ENCODE measurements at regions not wholly inside any gene's neighbourhood (a gene's known extent, or its start where the extent isn't known, plus 50 kb on each side); places are given as distances from the start of the nearest gene placed in this dataset.

DNA sequence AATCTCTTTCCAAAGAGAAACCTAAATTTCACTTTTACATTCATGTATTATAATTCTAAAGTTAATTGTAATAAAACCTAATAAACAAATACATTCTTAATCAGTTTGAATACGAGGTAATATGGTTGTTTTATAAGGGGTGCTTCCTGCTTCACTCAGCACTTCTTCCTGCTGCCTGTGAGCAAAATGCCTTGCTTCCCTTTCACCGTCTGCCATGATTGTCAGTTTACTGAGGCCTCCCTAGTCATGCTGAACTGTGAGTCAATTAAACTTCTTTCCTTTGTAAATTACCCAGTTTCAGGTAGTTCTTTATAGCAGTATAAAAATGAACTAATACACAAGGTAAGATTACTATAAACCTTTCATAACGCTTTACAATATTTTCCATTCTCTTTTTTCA, 491.1 kb upstream of the LRRC7 start:
- no peak for DNase-seq (ENCODE audit: low read depth)
- H3K4me3 ChIP-seq (ENCODE audit: low read depth, low read length): no peak overlapping the region
- TF ChIP-seq, protein P1, sequence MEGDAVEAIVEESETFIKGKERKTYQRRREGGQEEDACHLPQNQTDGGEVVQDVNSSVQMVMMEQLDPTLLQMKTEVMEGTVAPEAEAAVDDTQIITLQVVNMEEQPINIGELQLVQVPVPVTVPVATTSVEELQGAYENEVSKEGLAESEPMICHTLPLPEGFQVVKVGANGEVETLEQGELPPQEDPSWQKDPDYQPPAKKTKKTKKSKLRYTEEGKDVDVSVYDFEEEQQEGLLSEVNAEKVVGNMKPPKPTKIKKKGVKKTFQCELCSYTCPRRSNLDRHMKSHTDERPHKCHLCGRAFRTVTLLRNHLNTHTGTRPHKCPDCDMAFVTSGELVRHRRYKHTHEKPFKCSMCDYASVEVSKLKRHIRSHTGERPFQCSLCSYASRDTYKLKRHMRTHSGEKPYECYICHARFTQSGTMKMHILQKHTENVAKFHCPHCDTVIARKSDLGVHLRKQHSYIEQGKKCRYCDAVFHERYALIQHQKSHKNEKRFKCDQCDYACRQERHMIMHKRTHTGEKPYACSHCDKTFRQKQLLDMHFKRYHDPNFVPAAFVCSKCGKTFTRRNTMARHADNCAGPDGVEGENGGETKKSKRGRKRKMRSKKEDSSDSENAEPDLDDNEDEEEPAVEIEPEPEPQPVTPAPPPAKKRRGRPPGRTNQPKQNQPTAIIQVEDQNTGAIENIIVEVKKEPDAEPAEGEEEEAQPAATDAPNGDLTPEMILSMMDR (conservative IDR thresholded peaks at IDR 0.05; ENCODE audit: low read depth, low read length): no peak

DNA sequence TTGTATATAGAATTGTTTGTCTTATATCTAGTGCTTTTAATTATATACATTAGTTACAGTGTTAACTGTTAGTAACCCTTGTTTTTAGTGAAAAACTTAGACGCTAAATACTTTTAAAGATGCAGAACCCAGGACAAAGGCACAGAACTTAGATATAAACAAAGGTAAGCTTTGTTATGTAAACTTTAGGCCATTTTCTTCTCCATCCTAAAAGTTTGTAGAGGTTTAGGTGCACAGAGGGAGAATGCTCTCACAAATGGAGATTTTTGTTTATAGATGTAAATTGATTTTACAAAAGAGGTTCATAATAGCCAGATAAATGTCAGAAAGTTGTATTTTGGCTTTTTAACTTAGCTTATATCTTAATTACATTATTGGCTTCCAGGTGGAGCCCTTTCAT, 490.5 kb upstream of the LRRC7 start:
- DNase-seq (ENCODE audit: low read depth): no peak
- H3K4me3 ChIP-seq (ENCODE audit: low read depth, low read length): no peak overlapping the region
- TF ChIP-seq, protein P1 (conservative IDR thresholded peaks at IDR 0.05; ENCODE audit: low read depth, low read length): no peak

DNA sequence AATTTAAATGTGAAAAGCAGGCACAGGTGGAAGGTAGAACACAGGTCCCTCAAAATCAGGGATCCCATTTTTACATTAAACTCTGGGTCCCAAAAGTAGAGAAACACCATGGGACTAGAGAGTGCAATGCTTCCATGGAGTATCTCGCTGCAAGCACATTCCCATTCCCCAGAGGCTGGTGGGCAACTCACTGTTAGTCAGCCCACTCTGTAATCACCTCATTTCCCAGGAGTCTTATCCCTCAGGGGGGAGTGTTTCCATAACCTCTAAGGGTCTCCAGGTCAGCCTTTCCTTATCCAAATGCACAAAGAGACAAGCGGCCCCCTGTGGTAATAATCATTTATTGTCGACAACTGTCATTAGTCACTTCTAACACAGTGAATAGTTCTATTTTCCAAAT, 490.1 kb upstream of the LRRC7 start:
- DNase-seq (ENCODE audit: low read depth): no peak
- TF ChIP-seq, protein P1 (conservative IDR thresholded peaks at IDR 0.05; ENCODE audit: low read depth, low read length): no peak
- H3K4me3 ChIP-seq (ENCODE audit: low read depth, low read length): no peak overlapping the region

DNA sequence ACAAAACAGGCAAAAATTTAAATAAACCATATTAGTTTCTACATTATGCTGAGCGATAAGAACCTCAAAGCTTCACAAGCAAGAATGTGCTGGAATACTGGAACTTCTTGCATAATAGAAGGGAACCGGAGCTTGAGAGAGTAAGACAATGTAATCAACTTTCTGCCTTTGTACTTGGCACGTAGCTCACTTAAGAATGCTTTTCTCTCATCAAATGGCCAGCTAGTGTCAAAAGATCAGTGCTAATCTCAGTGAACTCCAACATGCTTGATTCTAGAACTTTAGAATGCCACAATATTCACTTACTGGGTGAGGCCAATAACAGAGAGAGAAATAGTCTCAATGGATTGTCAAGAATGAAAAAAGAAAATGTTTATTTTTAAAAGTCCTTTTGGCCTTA, 486.1 kb upstream of the LRRC7 start:
- no peak overlapping the region for H3K4me3 ChIP-seq (ENCODE audit: low read depth, low read length)
- TF ChIP-seq, protein P1 (conservative IDR thresholded peaks at IDR 0.05; ENCODE audit: low read depth, low read length): no peak
- DNase-seq (ENCODE audit: low read depth): peak; percentile 19

DNA sequence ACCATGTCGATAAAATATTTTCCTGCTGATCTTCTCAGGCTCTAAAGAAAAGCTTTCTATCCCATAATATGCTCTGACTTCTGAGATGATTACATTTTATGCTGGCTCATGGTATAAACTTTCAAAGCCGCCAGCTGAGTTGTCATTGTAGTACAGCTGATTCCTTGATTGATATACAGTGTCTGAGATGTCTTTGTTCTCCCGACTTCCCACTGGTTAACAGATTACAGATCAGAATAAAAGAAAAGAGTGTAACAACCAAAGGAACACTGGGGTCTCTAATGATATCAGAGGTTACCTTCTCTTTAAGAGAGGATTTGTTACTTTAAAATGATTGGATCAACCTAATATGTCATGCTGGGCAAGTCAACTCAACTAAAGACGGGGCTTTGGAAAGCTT, 485.4 kb upstream of the LRRC7 start:
- no peak for DNase-seq (ENCODE audit: low read depth)
- no peak overlapping the region for H3K4me3 ChIP-seq (ENCODE audit: low read depth, low read length)
- TF ChIP-seq, protein P1 (conservative IDR thresholded peaks at IDR 0.05; ENCODE audit: low read depth, low read length): no peak

DNA sequence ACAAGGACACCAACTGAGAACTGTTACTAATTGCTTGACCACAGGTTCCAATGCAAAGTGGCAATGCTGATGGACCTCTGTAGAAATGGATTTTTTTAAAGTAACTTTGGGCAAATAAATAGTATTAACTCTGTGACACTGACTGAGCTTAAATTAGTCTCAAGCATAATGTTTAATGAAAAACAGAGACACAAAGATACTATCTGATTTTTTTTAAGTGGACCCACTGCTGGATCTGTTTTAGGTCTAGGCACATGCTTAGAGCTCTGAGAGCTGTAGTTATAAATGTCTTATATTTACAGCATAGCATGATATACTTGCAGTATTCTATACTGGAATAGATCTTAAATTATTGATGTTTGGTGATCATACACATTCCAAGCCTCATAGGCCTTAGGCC, 481.6 kb upstream of the LRRC7 start:
- TF ChIP-seq, protein P1 (conservative IDR thresholded peaks at IDR 0.05; ENCODE audit: low read depth, low read length): no peak
- DNase-seq (ENCODE audit: low read depth): no peak
- H3K4me3 ChIP-seq (ENCODE audit: low read depth, low read length): no peak overlapping the region

DNA sequence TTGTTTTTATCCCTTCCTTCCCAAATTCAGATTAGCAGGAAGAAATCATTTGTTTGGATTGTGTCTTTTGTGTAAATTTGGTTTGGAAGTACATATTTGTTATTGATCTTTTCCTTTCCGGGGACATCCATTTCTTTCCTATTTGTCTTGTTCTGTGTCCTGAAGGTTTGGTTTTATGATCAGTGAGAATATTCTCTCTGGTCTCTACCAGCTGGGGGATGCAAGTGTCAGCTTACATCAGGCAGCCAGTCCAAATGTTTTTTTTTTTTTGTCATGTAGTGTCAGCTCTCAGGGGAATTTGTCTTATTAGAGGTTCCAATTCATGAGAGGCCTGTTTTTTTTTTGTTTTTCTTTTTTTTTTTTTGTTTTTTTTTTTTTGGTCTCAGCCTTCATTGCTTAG, 479.2 kb upstream of the LRRC7 start:
- no peak overlapping the region for H3K4me3 ChIP-seq (ENCODE audit: low read depth, low read length)
- TF ChIP-seq, protein P1 (conservative IDR thresholded peaks at IDR 0.05; ENCODE audit: low read depth, low read length): no peak
- DNase-seq (ENCODE audit: low read depth): no peak
